Panc1 (cell line): ENCODE measurements at regions not wholly inside any gene's neighbourhood (a gene's known extent, or its start where the extent isn't known, plus 50 kb on each side); places are given as distances from the start of the nearest gene placed in this dataset.

Source experiments
- ATAC-seq: fragments of 200-7000 bp; cut with Tn5 transposase; 2 replicates; pipeline ENCODE4 v1.9.1; 2020; ENCODE audit warnings: mild to moderate bottlenecking, moderate library complexity
- BruUV-seq: library from RNA; stranded (reverse); fragments of 400-500 nt; replicated peaks from 2 replicates; lab custom pipeline; 2021; lab: Mats Ljungman, UMichigan
- CTCF ChIA-PET: fragments of 300-600 bp; sonication (Branson Sonifier 250); formaldehyde crosslinking; loops from one replicate; lab custom pipeline; 2022; ENCODE audit warnings: antibody characterized with exemption; lab: Charles Lee
- POLR2A ChIA-PET: fragments of 300-600 bp; sonication (Branson Sonifier 250); formaldehyde crosslinking; loops from one replicate; lab custom pipeline; 2022; ENCODE audit warnings: antibody characterized with exemption; lab: Charles Lee
- DNase-seq: peaks from one replicate; pipeline ENCODE4 v3.0.0-alpha.2; 2010; ENCODE audit warnings: low read depth, low spot score
- H3K27ac ChIP-seq: 2 replicates; pipeline ENCODE4 v1.5.1; 2011; ENCODE audit warnings: mild to moderate bottlenecking, low read length, inconsistent platforms
- H3K27me3 ChIP-seq: fragments of 200-500 bp; sonication (Bioruptor generic); 2 replicates; pipeline ENCODE4 v1.6.0; 2014; ENCODE audit warnings: low read length, inconsistent platforms; ENCODE audit not compliant: control insufficient read depth, insufficient read depth
- H3K36me3 ChIP-seq: fragments of 200-500 bp; sonication (Bioruptor generic); 2 replicates; pipeline ENCODE4 v1.5.1; 2014; ENCODE audit warnings: inconsistent platforms, mild to moderate bottlenecking, low read length, moderate library complexity; ENCODE audit not compliant: control insufficient read depth, insufficient read depth
- H3K4me1 ChIP-seq: 2 replicates; pipeline ENCODE4 v1.5.1; 2011; ENCODE audit warnings: inconsistent platforms, mild to moderate bottlenecking, low read length, moderate library complexity; ENCODE audit not compliant: control insufficient read depth, insufficient read depth
- H3K4me3 ChIP-seq, 2 experiments: 2 replicates each; pipeline ENCODE4 v1.5.1; 2011 to 2012; ENCODE audit warnings: low read depth in 2 of 2, low read length in 2 of 2, mild to moderate bottlenecking in 2 of 2, inconsistent platforms in 1 of 2, moderate library complexity in 1 of 2
- H3K9me3 ChIP-seq: fragments of 200-500 bp; sonication (Bioruptor generic); 2 replicates; pipeline ENCODE4 v1.5.1; 2014; ENCODE audit warnings: low read depth, mild to moderate bottlenecking, inconsistent platforms, low read length, moderate library complexity; ENCODE audit not compliant: control insufficient read depth, insufficient read depth
- POLR2AphosphoS5 ChIP-seq: IDR thresholded peaks from 2 replicates; pipeline ENCODE4 v1.6.1; 2012; ENCODE audit warnings: mild to moderate bottlenecking, low read depth, low read length, moderate library complexity
- SIN3A ChIP-seq: IDR thresholded peaks from 2 replicates; pipeline ENCODE4 v1.6.1; 2012; ENCODE audit warnings: low read depth, mild to moderate bottlenecking, low read length, moderate library complexity, borderline replicate concordance; ENCODE audit not compliant: insufficient read depth
- TCF7L2 ChIP-seq: IDR thresholded peaks from 2 replicates; pipeline ENCODE4 v1.6.1; 2011; ENCODE audit warnings: mild to moderate bottlenecking, low read depth, low read length, inconsistent platforms
- in situ Hi-C: cut with HindIII; loops from 2 replicates; pipeline ENCODE4 v1.10.0; 2016; ENCODE audit warnings: low sequenced_read_pairs, low pct_unique_long_range_greater_than_20kb
- intact Hi-C: fragments of 100-400 bp; cut with micrococcal nuclease; formaldehyde crosslinking; loops from one replicate; pipeline ENCODE4 v1.10.0; 2022; ENCODE audit not compliant: unreplicated experiment
- TF ChIP-seq, protein P1 (sequence below): fragments of 450-650 bp; IDR thresholded peaks from 2 replicates; pipeline ENCODE4 v1.5.1; 2017; ENCODE audit warnings: mild to moderate bottlenecking
- TF ChIP-seq, protein P2 (sequence below), 2 experiments: IDR thresholded peaks; 2 replicates each; pipeline ENCODE4 v1.6.1; 2011 to 2012; ENCODE audit warnings: low read depth in 2 of 2, control low read depth in 1 of 2, low read length in 1 of 2, mild to moderate bottlenecking in 1 of 2, moderate library complexity in 1 of 2; ENCODE audit not compliant: insufficient read depth in 1 of 2

- Histone ChIP-seq H3K9me3 (no peaks in the 10 kb centered on the region), H3K4me1 (no peaks in the 10 kb centered on the region), H3K27me3 (no peaks in the 10 kb centered on the region), H3K4me3 (no peak overlapping the region), H3K36me3 (no peaks in the 10 kb centered on the region), H3K27ac (no peak overlapping the region)
- POLR2A ChIA-PET = no interaction called here
- DNase-seq (no peak), ATAC-seq (no peak)
- BruUV-seq = no TSS peak
- intact Hi-C loops = no loop called here
- TF ChIP-seq, protein P1, sequence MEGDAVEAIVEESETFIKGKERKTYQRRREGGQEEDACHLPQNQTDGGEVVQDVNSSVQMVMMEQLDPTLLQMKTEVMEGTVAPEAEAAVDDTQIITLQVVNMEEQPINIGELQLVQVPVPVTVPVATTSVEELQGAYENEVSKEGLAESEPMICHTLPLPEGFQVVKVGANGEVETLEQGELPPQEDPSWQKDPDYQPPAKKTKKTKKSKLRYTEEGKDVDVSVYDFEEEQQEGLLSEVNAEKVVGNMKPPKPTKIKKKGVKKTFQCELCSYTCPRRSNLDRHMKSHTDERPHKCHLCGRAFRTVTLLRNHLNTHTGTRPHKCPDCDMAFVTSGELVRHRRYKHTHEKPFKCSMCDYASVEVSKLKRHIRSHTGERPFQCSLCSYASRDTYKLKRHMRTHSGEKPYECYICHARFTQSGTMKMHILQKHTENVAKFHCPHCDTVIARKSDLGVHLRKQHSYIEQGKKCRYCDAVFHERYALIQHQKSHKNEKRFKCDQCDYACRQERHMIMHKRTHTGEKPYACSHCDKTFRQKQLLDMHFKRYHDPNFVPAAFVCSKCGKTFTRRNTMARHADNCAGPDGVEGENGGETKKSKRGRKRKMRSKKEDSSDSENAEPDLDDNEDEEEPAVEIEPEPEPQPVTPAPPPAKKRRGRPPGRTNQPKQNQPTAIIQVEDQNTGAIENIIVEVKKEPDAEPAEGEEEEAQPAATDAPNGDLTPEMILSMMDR = no peak
- TF ChIP-seq SIN3A (no peak), TCF7L2 (no peak), POLR2AphosphoS5 (no peak)
- TF ChIP-seq, protein P2, sequence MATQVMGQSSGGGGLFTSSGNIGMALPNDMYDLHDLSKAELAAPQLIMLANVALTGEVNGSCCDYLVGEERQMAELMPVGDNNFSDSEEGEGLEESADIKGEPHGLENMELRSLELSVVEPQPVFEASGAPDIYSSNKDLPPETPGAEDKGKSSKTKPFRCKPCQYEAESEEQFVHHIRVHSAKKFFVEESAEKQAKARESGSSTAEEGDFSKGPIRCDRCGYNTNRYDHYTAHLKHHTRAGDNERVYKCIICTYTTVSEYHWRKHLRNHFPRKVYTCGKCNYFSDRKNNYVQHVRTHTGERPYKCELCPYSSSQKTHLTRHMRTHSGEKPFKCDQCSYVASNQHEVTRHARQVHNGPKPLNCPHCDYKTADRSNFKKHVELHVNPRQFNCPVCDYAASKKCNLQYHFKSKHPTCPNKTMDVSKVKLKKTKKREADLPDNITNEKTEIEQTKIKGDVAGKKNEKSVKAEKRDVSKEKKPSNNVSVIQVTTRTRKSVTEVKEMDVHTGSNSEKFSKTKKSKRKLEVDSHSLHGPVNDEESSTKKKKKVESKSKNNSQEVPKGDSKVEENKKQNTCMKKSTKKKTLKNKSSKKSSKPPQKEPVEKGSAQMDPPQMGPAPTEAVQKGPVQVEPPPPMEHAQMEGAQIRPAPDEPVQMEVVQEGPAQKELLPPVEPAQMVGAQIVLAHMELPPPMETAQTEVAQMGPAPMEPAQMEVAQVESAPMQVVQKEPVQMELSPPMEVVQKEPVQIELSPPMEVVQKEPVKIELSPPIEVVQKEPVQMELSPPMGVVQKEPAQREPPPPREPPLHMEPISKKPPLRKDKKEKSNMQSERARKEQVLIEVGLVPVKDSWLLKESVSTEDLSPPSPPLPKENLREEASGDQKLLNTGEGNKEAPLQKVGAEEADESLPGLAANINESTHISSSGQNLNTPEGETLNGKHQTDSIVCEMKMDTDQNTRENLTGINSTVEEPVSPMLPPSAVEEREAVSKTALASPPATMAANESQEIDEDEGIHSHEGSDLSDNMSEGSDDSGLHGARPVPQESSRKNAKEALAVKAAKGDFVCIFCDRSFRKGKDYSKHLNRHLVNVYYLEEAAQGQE (IDR thresholded peaks at IDR 0.05; ENCODE audit: insufficient read depth in 1 of 2, low read depth in 2 of 2, low read length in 1 of 2) = no peak
- in situ Hi-C loops = no loop called here
- CTCF ChIA-PET = no interaction called here
Observed at GRCh38 chrX:120727911-120728310, 98.1 kb upstream of the C1GALT1C1 start.

GRCh38 chrX:120727452-120727851 lies 97.6 kb upstream of the C1GALT1C1 start:
- no peak for ATAC-seq
- Histone ChIP-seq H3K9me3 (no peaks in the 10 kb centered on the region), H3K36me3 (no peaks in the 10 kb centered on the region), H3K4me3 (no peak overlapping the region), H3K4me1 (no peaks in the 10 kb centered on the region), H3K27ac (no peak overlapping the region), H3K27me3 (no peaks in the 10 kb centered on the region)
- TF ChIP-seq TCF7L2 (no peak), POLR2AphosphoS5 (no peak), SIN3A (no peak)
- TF ChIP-seq, protein P1 = no peak
- TF ChIP-seq, protein P2 (IDR thresholded peaks at IDR 0.05; ENCODE audit: insufficient read depth in 1 of 2, low read depth in 2 of 2, low read length in 1 of 2) = no peak
- DNase-seq = no peak
- ChIA-PET POLR2A (no interaction called here), CTCF (no interaction called here)
- BruUV-seq = no TSS peak
- intact Hi-C loops = no loop called here
- in situ Hi-C loops = no loop called here
